ENCODE measurements at regions not wholly inside any gene's neighbourhood (a gene's known extent, or its start where the extent isn't known, plus 50 kb on each side); places are given as distances from the start of the nearest gene placed in this dataset.

DNA sequence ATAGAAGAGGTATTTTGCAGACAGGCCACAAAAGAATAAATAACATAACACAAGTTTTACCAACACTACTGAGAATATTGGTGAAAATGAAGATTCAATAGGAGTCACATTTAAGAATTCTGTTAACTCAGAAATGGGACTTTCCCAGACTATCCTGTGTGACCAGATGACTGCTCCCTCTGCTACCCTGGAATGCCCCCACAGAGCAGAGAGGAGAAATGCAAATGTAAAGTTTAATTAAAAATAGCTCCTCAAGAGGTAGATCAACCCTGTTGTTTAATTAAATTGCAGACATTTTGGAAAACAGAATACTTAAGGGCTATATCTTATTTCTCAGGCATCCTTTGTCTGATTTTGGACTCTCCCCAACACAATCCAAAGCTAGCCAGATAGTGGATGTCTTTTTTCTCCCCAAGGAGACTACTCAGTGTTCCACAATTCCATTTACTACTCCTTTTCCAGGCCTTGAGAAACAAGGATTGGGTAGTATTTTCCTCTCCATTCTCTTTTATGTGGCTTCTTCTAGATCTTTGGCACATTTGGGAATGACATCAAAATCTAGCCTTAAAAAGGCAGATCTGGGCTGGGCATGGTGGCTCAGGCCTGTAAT lies 104.7 kb upstream of the TSC22D1 start:
- Histone ChIP-seq H3K27ac (ENCODE audit: low read depth, low read length) (no peak overlapping the region), H3K4me3 (ENCODE audit: insufficient read depth, low read depth, low read length) (no peak overlapping the region), H3K9me3 (ENCODE audit: insufficient read depth, low read depth, low read length) (no peaks in the 10 kb centered on the region), H3K79me2 (ENCODE audit: insufficient read depth, low read length) (no peaks in the 10 kb centered on the region), H3K9ac (ENCODE audit: low read length) (no peak overlapping the region), H3K36me3 (ENCODE audit: insufficient read depth, low read length) (no peaks in the 10 kb centered on the region), H2AFZ (ENCODE audit: low read depth, low read length) (no peak overlapping the region), H3K27me3 (ENCODE audit: insufficient read depth, low read length) (no peaks in the 10 kb centered on the region), H3K4me1 (ENCODE audit: insufficient read depth, low read length) (no peaks in the 10 kb centered on the region), H4K20me1 (ENCODE audit: insufficient read depth, low read length) (no peaks in the 10 kb centered on the region), H3K4me2 (ENCODE audit: low read length) (no peak overlapping the region)
- TF ChIP-seq, protein P1, sequence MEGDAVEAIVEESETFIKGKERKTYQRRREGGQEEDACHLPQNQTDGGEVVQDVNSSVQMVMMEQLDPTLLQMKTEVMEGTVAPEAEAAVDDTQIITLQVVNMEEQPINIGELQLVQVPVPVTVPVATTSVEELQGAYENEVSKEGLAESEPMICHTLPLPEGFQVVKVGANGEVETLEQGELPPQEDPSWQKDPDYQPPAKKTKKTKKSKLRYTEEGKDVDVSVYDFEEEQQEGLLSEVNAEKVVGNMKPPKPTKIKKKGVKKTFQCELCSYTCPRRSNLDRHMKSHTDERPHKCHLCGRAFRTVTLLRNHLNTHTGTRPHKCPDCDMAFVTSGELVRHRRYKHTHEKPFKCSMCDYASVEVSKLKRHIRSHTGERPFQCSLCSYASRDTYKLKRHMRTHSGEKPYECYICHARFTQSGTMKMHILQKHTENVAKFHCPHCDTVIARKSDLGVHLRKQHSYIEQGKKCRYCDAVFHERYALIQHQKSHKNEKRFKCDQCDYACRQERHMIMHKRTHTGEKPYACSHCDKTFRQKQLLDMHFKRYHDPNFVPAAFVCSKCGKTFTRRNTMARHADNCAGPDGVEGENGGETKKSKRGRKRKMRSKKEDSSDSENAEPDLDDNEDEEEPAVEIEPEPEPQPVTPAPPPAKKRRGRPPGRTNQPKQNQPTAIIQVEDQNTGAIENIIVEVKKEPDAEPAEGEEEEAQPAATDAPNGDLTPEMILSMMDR (IDR thresholded peaks at IDR 0.05; ENCODE audit: insufficient read depth, low read depth, low read length) = no peak
- no peak for TF ChIP-seq EZH2 (IDR thresholded peaks at IDR 0.05; ENCODE audit: insufficient read depth, low read length)
- Mint-ChIP-seq H3K27me3 (ENCODE audit: low read depth, unreplicated experiment) (no peaks in the 10 kb centered on the region), H3K9me3 (ENCODE audit: unreplicated experiment) (peaks cover 12% of the 10 kb centered on the region), H3K36me3 (ENCODE audit: low read depth, unreplicated experiment) (no peaks in the 10 kb centered on the region), H3K27ac (ENCODE audit: unreplicated experiment) (no peak overlapping the region), H3K4me1 (ENCODE audit: low read depth, unreplicated experiment) (no peaks in the 10 kb centered on the region), H3K4me3 (ENCODE audit: unreplicated experiment) (no peak overlapping the region)
- peak; percentile 17 for FAIRE-seq
- no peak for DNase-seq (ENCODE audit: low read depth)

DNA sequence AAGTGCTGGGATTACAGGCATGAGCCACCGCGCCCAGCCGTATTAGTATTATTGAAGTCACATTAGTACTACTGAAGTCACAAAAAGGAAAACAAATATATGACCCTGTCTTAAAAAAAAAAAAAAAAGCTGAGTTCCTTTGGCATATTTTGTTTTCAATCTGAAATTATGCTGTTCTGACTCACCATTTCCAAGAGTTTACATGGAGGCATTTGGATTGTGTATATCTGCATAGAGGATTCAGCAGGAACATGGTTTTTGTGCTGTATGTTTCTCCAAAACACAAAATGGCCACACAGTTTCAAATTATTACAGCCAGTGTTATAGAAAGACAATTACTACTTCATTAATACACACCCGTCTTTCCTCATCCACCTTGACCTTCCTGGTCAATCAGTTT lies 103.5 kb upstream of the TSC22D1 start:
- TF ChIP-seq, protein P1 (IDR thresholded peaks at IDR 0.05; ENCODE audit: insufficient read depth, low read depth, low read length) = no peak
- TF ChIP-seq EZH2 (IDR thresholded peaks at IDR 0.05; ENCODE audit: insufficient read depth, low read length) = no peak

DNA sequence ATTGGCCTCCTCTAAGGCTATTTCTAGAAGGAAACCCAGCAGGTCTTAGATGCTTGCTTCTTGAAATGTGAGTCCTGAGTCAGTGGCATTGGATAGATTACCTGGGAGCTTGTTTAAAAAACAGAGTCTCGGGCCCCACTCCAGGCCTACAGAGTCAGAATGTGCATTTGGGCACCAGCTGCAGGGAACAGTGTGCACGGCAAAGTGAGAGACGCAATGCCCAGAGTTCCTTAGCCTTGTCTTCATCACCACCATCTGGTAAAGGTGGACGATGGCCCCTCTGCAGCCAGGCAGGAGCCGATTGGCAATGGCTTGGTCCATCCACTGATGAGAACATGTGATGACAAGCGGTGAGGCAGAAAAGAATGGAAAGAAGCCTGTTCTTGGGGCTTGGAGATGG lies 102.1 kb upstream of the TSC22D1 start:
- Mint-ChIP-seq H3K4me1 (ENCODE audit: low read depth, unreplicated experiment) (no peaks in the 10 kb centered on the region), H3K27me3 (ENCODE audit: low read depth, unreplicated experiment) (no peaks in the 10 kb centered on the region)
- DNase-seq (ENCODE audit: low read depth) = no peak

More for the DNA sequence above, 103.5 kb upstream of the TSC22D1 start:
- Mint-ChIP-seq H3K27me3 (ENCODE audit: low read depth, unreplicated experiment) (no peaks in the 10 kb centered on the region), H3K27ac (ENCODE audit: unreplicated experiment) (no peak overlapping the region), H3K9me3 (ENCODE audit: unreplicated experiment) (peaks cover 9% of the 10 kb centered on the region), H3K4me3 (ENCODE audit: unreplicated experiment) (no peak overlapping the region), H3K36me3 (ENCODE audit: low read depth, unreplicated experiment) (no peaks in the 10 kb centered on the region), H3K4me1 (ENCODE audit: low read depth, unreplicated experiment) (no peaks in the 10 kb centered on the region)
- H3K4me1 ChIP-seq (ENCODE audit: insufficient read depth, low read length) = no peaks in the 10 kb centered on the region
- H3K9ac ChIP-seq (ENCODE audit: low read length) = no peak overlapping the region
- H2AFZ ChIP-seq (ENCODE audit: low read depth, low read length) = no peak overlapping the region
- H3K36me3 ChIP-seq (ENCODE audit: insufficient read depth, low read length) = no peaks in the 10 kb centered on the region
- H3K4me2 ChIP-seq (ENCODE audit: low read length) = no peak overlapping the region
- peak; percentile 20 for DNase-seq (ENCODE audit: low read depth)
- FAIRE-seq = no peak
- no peak overlapping the region for H3K27ac ChIP-seq (ENCODE audit: low read depth, low read length)
- H3K9me3 ChIP-seq (ENCODE audit: insufficient read depth, low read depth, low read length) = no peaks in the 10 kb centered on the region
- H4K20me1 ChIP-seq (ENCODE audit: insufficient read depth, low read length) = no peaks in the 10 kb centered on the region
- H3K27me3 ChIP-seq (ENCODE audit: insufficient read depth, low read length) = no peaks in the 10 kb centered on the region
- H3K79me2 ChIP-seq (ENCODE audit: insufficient read depth, low read length) = no peaks in the 10 kb centered on the region
- H3K4me3 ChIP-seq (ENCODE audit: insufficient read depth, low read depth, low read length) = no peak overlapping the region

More for the DNA sequence above, 102.1 kb upstream of the TSC22D1 start:
- H3K4me3 ChIP-seq (ENCODE audit: insufficient read depth, low read depth, low read length) = no peak overlapping the region
- no peak overlapping the region for H3K9ac ChIP-seq (ENCODE audit: low read length)
- H4K20me1 ChIP-seq (ENCODE audit: insufficient read depth, low read length) = no peaks in the 10 kb centered on the region
- Mint-ChIP-seq H3K4me3 (ENCODE audit: unreplicated experiment) (no peak overlapping the region), H3K36me3 (ENCODE audit: low read depth, unreplicated experiment) (no peaks in the 10 kb centered on the region), H3K9me3 (ENCODE audit: unreplicated experiment) (peaks cover 9% of the 10 kb centered on the region), H3K27ac (ENCODE audit: unreplicated experiment) (no peak overlapping the region)
- no peak for FAIRE-seq
- no peaks in the 10 kb centered on the region for H3K79me2 ChIP-seq (ENCODE audit: insufficient read depth, low read length)
- H3K4me1 ChIP-seq (ENCODE audit: insufficient read depth, low read length) = no peaks in the 10 kb centered on the region
- H2AFZ ChIP-seq (ENCODE audit: low read depth, low read length) = no peak overlapping the region
- no peak for TF ChIP-seq EZH2 (IDR thresholded peaks at IDR 0.05; ENCODE audit: insufficient read depth, low read length)
- TF ChIP-seq, protein P1 (IDR thresholded peaks at IDR 0.05; ENCODE audit: insufficient read depth, low read depth, low read length) = no peak
- no peaks in the 10 kb centered on the region for H3K27me3 ChIP-seq (ENCODE audit: insufficient read depth, low read length)
- H3K36me3 ChIP-seq (ENCODE audit: insufficient read depth, low read length) = no peaks in the 10 kb centered on the region
- no peaks in the 10 kb centered on the region for H3K9me3 ChIP-seq (ENCODE audit: insufficient read depth, low read depth, low read length)
- H3K27ac ChIP-seq (ENCODE audit: low read depth, low read length) = no peak overlapping the region
- no peak overlapping the region for H3K4me2 ChIP-seq (ENCODE audit: low read length)
